GM13976 (cell line): ENCODE measurements at regions not wholly inside any gene's neighbourhood (a gene's known extent, or its start where the extent isn't known, plus 50 kb on each side); places are given as distances from the start of the nearest gene placed in this dataset.

Source experiments
- DNase-seq: peaks from one replicate; pipeline ENCODE4 v3.0.0; 2012; ENCODE audit warnings: low spot score
- CTCF ChIP-seq: IDR thresholded peaks from 2 replicates; pipeline ENCODE4 v1.5.1; 2012; ENCODE audit warnings: borderline replicate concordance, mild to moderate bottlenecking; ENCODE audit not compliant: insufficient read depth; ENCODE audit errors: extremely low read depth, missing control alignments, control extremely low read depth
- in situ Hi-C: fragments of 300-500 bp; cut with MboI; formaldehyde crosslinking; loops from one replicate; pipeline ENCODE4 v1.12.0; 2022; ENCODE audit warnings: low sequenced_read_pairs, mixed read lengths, inconsistent platforms; ENCODE audit not compliant: unreplicated experiment

- TF ChIP-seq CTCF = no peak
- in situ Hi-C loops = no loop called here
- no peak for DNase-seq
Observed at GRCh38 chr3:195005759-195006510, 265.0 kb downstream of the XXYLT1 start.

- TF ChIP-seq CTCF = no peak
- DNase-seq = no peak
- in situ Hi-C loops = no loop called here
Observed at GRCh38 chr3:195007151-195007550, 263.8 kb downstream of the XXYLT1 start.

GRCh38 chr3:195007766-195008165, 263.2 kb downstream of the XXYLT1 start:
- in situ Hi-C loops = no loop called here
- no peak for TF ChIP-seq CTCF
- DNase-seq = no peak

GRCh38 chr3:195008816-195009215, 262.1 kb downstream of the XXYLT1 start:
- in situ Hi-C loops = no loop called here
- DNase-seq = no peak
- TF ChIP-seq CTCF = no peak

GRCh38 chr3:195009616-195010015, 261.3 kb downstream of the XXYLT1 start:
- DNase-seq = no peak
- in situ Hi-C loops = no loop called here
- TF ChIP-seq CTCF = no peak

GRCh38 chr3:195010551-195011100, 260.3 kb downstream of the XXYLT1 start:
- no peak for DNase-seq
- TF ChIP-seq CTCF = no peak
- in situ Hi-C loops = no loop called here
